ENCODE measurements at regions not wholly inside any gene's neighbourhood (a gene's known extent, or its start where the extent isn't known, plus 50 kb on each side); places are given as distances from the start of the nearest gene placed in this dataset.

- no peak for TF ChIP-seq CTCF (IDR thresholded peaks at IDR 0.05)
- TF ChIP-seq ZFX (IDR thresholded peaks at IDR 0.05; ENCODE audit: borderline replicate concordance), result no peak
Measured at GRCh38 chr16:86740298-86740697, 161.9 kb downstream of the FOXL1 start.

Measured in 22Rv1 (cell line).